Panc1 (cell line): ENCODE measurements at regions not wholly inside any gene's neighbourhood (a gene's known extent, or its start where the extent isn't known, plus 50 kb on each side); places are given as distances from the start of the nearest gene placed in this dataset.

Experiments used
- ATAC-seq: fragments of 200-7000 bp; cut with Tn5 transposase; 2 replicates; pipeline ENCODE4 v1.9.1; 2020; ENCODE audit warnings: mild to moderate bottlenecking, moderate library complexity
- BruUV-seq: library from RNA; stranded (reverse); fragments of 400-500 nt; replicated peaks from 2 replicates; lab custom pipeline; 2021; lab: Mats Ljungman, UMichigan
- CTCF ChIA-PET: fragments of 300-600 bp; sonication (Branson Sonifier 250); formaldehyde crosslinking; loops from one replicate; lab custom pipeline; 2022; ENCODE audit warnings: antibody characterized with exemption; lab: Charles Lee
- POLR2A ChIA-PET: fragments of 300-600 bp; sonication (Branson Sonifier 250); formaldehyde crosslinking; loops from one replicate; lab custom pipeline; 2022; ENCODE audit warnings: antibody characterized with exemption; lab: Charles Lee
- DNase-seq: peaks from one replicate; pipeline ENCODE4 v3.0.0-alpha.2; 2010; ENCODE audit warnings: low read depth, low spot score
- H3K27ac ChIP-seq: 2 replicates; pipeline ENCODE4 v1.5.1; 2011; ENCODE audit warnings: mild to moderate bottlenecking, low read length, inconsistent platforms
- H3K27me3 ChIP-seq: fragments of 200-500 bp; sonication (Bioruptor generic); 2 replicates; pipeline ENCODE4 v1.6.0; 2014; ENCODE audit warnings: low read length, inconsistent platforms; ENCODE audit not compliant: control insufficient read depth, insufficient read depth
- H3K36me3 ChIP-seq: fragments of 200-500 bp; sonication (Bioruptor generic); 2 replicates; pipeline ENCODE4 v1.5.1; 2014; ENCODE audit warnings: inconsistent platforms, mild to moderate bottlenecking, low read length, moderate library complexity; ENCODE audit not compliant: control insufficient read depth, insufficient read depth
- H3K4me1 ChIP-seq: 2 replicates; pipeline ENCODE4 v1.5.1; 2011; ENCODE audit warnings: inconsistent platforms, mild to moderate bottlenecking, low read length, moderate library complexity; ENCODE audit not compliant: control insufficient read depth, insufficient read depth
- H3K4me3 ChIP-seq, 2 experiments: 2 replicates each; pipeline ENCODE4 v1.5.1; 2011 to 2012; ENCODE audit warnings: low read depth in 2 of 2, low read length in 2 of 2, mild to moderate bottlenecking in 2 of 2, inconsistent platforms in 1 of 2, moderate library complexity in 1 of 2
- H3K9me3 ChIP-seq: fragments of 200-500 bp; sonication (Bioruptor generic); 2 replicates; pipeline ENCODE4 v1.5.1; 2014; ENCODE audit warnings: low read depth, mild to moderate bottlenecking, inconsistent platforms, low read length, moderate library complexity; ENCODE audit not compliant: control insufficient read depth, insufficient read depth
- CTCF ChIP-seq: fragments of 450-650 bp; IDR thresholded peaks from 2 replicates; pipeline ENCODE4 v1.5.1; 2017; ENCODE audit warnings: mild to moderate bottlenecking
- POLR2AphosphoS5 ChIP-seq: IDR thresholded peaks from 2 replicates; pipeline ENCODE4 v1.6.1; 2012; ENCODE audit warnings: mild to moderate bottlenecking, low read depth, low read length, moderate library complexity
- REST ChIP-seq, 2 experiments: IDR thresholded peaks; 2 replicates each; pipeline ENCODE4 v1.6.1; 2011 to 2012; ENCODE audit warnings: low read depth in 2 of 2, control low read depth in 1 of 2, low read length in 1 of 2, mild to moderate bottlenecking in 1 of 2, moderate library complexity in 1 of 2; ENCODE audit not compliant: insufficient read depth in 1 of 2
- SIN3A ChIP-seq: IDR thresholded peaks from 2 replicates; pipeline ENCODE4 v1.6.1; 2012; ENCODE audit warnings: low read depth, mild to moderate bottlenecking, low read length, moderate library complexity, borderline replicate concordance; ENCODE audit not compliant: insufficient read depth
- TCF7L2 ChIP-seq: IDR thresholded peaks from 2 replicates; pipeline ENCODE4 v1.6.1; 2011; ENCODE audit warnings: mild to moderate bottlenecking, low read depth, low read length, inconsistent platforms
- in situ Hi-C: cut with HindIII; loops from 2 replicates; pipeline ENCODE4 v1.10.0; 2016; ENCODE audit warnings: low sequenced_read_pairs, low pct_unique_long_range_greater_than_20kb
- intact Hi-C: fragments of 100-400 bp; cut with micrococcal nuclease; formaldehyde crosslinking; loops from one replicate; pipeline ENCODE4 v1.10.0; 2022; ENCODE audit not compliant: unreplicated experiment

- H3K4me3 ChIP-seq, result no peak overlapping the region
- H3K27ac ChIP-seq, result no peak overlapping the region
- intact Hi-C loops, result no loop called here
- no peaks in the 10 kb centered on the region for H3K36me3 ChIP-seq
- TF ChIP-seq POLR2AphosphoS5, result no peak
- peaks cover 13% of the 10 kb centered on the region for H3K4me1 ChIP-seq
- CTCF ChIA-PET, result no interaction called here
- in situ Hi-C loops, result no loop called here
- ATAC-seq (no peak), DNase-seq (no peak)
- no peaks in the 10 kb centered on the region for H3K27me3 ChIP-seq
- POLR2A ChIA-PET, result no interaction called here
- no TSS peak for BruUV-seq
- no peaks in the 10 kb centered on the region for H3K9me3 ChIP-seq
Observed at GRCh38 chr3:171939578-171939977, 96.4 kb downstream of the TMEM212 start.

GRCh38 chr3:171940151-171940649 is 97.1 kb downstream of the TMEM212 start:
- ATAC-seq, result no peak
- H3K27ac ChIP-seq, result no peak overlapping the region
- no peaks in the 10 kb centered on the region for H3K36me3 ChIP-seq
- H3K27me3 ChIP-seq, result no peaks in the 10 kb centered on the region
- H3K4me1 ChIP-seq, result peaks cover 15% of the 10 kb centered on the region
- no peak for DNase-seq
- TF ChIP-seq POLR2AphosphoS5, result no peak
- no peak for TF ChIP-seq TCF7L2
- no peak for TF ChIP-seq SIN3A
- TF ChIP-seq REST (IDR thresholded peaks at IDR 0.05; ENCODE audit: insufficient read depth in 1 of 2, low read depth in 2 of 2, low read length in 1 of 2), result no peak
- TF ChIP-seq CTCF, result no peak
- no TSS peak for BruUV-seq
- ChIA-PET CTCF (no interaction called here), POLR2A (no interaction called here)
- intact Hi-C loops (no loop called here), in situ Hi-C loops (no loop called here)
- H3K4me3 ChIP-seq, result no peak overlapping the region
- H3K9me3 ChIP-seq, result no peaks in the 10 kb centered on the region

GRCh38 chr3:171943262-171944117 is 95.9 kb upstream of the FNDC3B start:
- intact Hi-C loops (no loop called here), in situ Hi-C loops (no loop called here)
- CTCF ChIA-PET, result no interaction called here
- Histone ChIP-seq H3K9me3 (no peaks in the 10 kb centered on the region), H3K27ac (peak overlapping the region; percentile 51; the same call in 1 of the 2 replicates), H3K4me3 (no peak overlapping the region), H3K4me1 (peaks cover 15% of the 10 kb centered on the region), H3K27me3 (no peaks in the 10 kb centered on the region), H3K36me3 (no peaks in the 10 kb centered on the region)
- DNase-seq, result no peak
- POLR2A ChIA-PET, result no interaction called here
- ATAC-seq, result peak; percentile 67
- BruUV-seq, result no TSS peak
- peak; percentile 50 for TF ChIP-seq CTCF
- TF ChIP-seq REST (IDR thresholded peaks at IDR 0.05; ENCODE audit: insufficient read depth in 1 of 2, low read depth in 2 of 2, low read length in 1 of 2), result no peak
